GM23338 (cell line): ENCODE measurements at regions not wholly inside any gene's neighbourhood (a gene's known extent, or its start where the extent isn't known, plus 50 kb on each side); places are given as distances from the start of the nearest gene placed in this dataset.

Experiments
- ATAC-seq: fragments of 200-7000 bp; cut with Tn5 transposase; 3 replicates; pipeline ENCODE4 v1.9.1; 2020
- DNase-seq: peaks from one replicate; pipeline ENCODE4 v3.0.0-alpha.2; 2015; ENCODE audit warnings: low spot score
- H2AFZ ChIP-seq: fragments of 200-600 bp; sonication (generic); 2 replicates; pipeline ENCODE4 v1.8.0; 2016; ENCODE audit warnings: antibody characterized with exemption, mild to moderate bottlenecking, moderate library complexity
- H3F3A ChIP-seq: fragments of 200-600 bp; sonication (generic); replicated peaks from 2 replicates; pipeline ENCODE4 v1.8.0; 2017; ENCODE audit warnings: antibody characterized with exemption, mixed run types, low read depth
- H3K27ac ChIP-seq: fragments of 200-600 bp; sonication (generic); 2 replicates; pipeline ENCODE4 v1.6.1; 2016; ENCODE audit warnings: low read depth
- H3K27me3 ChIP-seq: fragments of 200-600 bp; sonication (generic); 2 replicates; pipeline ENCODE4 v1.8.0; 2016; ENCODE audit warnings: mild to moderate bottlenecking, mixed run types, moderate library complexity; ENCODE audit not compliant: insufficient read depth
- H3K36me3 ChIP-seq: fragments of 200-600 bp; sonication (generic); 2 replicates; pipeline ENCODE4 v1.8.0; 2016; ENCODE audit warnings: mild to moderate bottlenecking; ENCODE audit not compliant: insufficient read depth
- H3K4me1 ChIP-seq: fragments of 200-600 bp; sonication (generic); 2 replicates; pipeline ENCODE4 v1.8.0; 2016; ENCODE audit warnings: mild to moderate bottlenecking, moderate library complexity; ENCODE audit not compliant: insufficient read depth
- H3K4me2 ChIP-seq: fragments of 200-600 bp; sonication (generic); 2 replicates; pipeline ENCODE4 v1.7.1; 2017; ENCODE audit warnings: mixed run types
- H3K4me3 ChIP-seq: fragments of 200-600 bp; sonication (generic); 2 replicates; pipeline ENCODE4 v1.6.1; 2016; ENCODE audit warnings: mixed run types
- H3K79me2 ChIP-seq: fragments of 200-600 bp; sonication (generic); replicated peaks from 2 replicates; pipeline ENCODE4 v1.8.0; 2017; ENCODE audit warnings: mild to moderate bottlenecking; ENCODE audit not compliant: insufficient read depth
- H3K9me2 ChIP-seq: fragments of 200-600 bp; sonication (generic); 2 replicates; pipeline ENCODE4 v1.8.0; 2017; ENCODE audit not compliant: insufficient read depth
- H4K20me1 ChIP-seq: fragments of 200-600 bp; sonication (generic); replicated peaks from 2 replicates; pipeline ENCODE4 v1.8.0; 2017; ENCODE audit warnings: mild to moderate bottlenecking; ENCODE audit not compliant: insufficient read depth
- H3K27ac Mint-ChIP-seq: 2 replicates; pipeline ENCODE4 v1.8.0; 2020; ENCODE audit warnings: inconsistent platforms, mild to moderate bottlenecking, moderate library complexity, mixed read lengths
- H3K27me3 Mint-ChIP-seq: 3 replicates; pipeline ENCODE4 v1.8.0; 2022; ENCODE audit warnings: low read depth, mild to moderate bottlenecking, moderate library complexity, mixed read lengths, inconsistent platforms; ENCODE audit not compliant: insufficient read depth, poor library complexity
- H3K36me3 Mint-ChIP-seq: 3 replicates; pipeline ENCODE4 v1.8.0; 2021; ENCODE audit warnings: low read depth, mild to moderate bottlenecking, inconsistent platforms, moderate library complexity, mixed read lengths
- H3K4me1 Mint-ChIP-seq: 3 replicates; pipeline ENCODE4 v1.8.0; 2020; ENCODE audit warnings: mild to moderate bottlenecking, inconsistent platforms, mixed read lengths
- H3K4me3 Mint-ChIP-seq: 3 replicates; pipeline ENCODE4 v1.8.0; 2021; ENCODE audit warnings: moderate library complexity, mild to moderate bottlenecking, inconsistent platforms, mixed read lengths
- H3K9me3 Mint-ChIP-seq: 3 replicates; pipeline ENCODE4 v1.8.0; 2020; ENCODE audit warnings: moderate library complexity, mild to moderate bottlenecking, inconsistent platforms, mixed read lengths
- CREB1 ChIP-seq: fragments of 250-450 bp; sonication (Bioruptor Pico); IDR thresholded peaks from 2 replicates; pipeline ENCODE4 v1.5.0; 2020; ENCODE audit warnings: low read depth, mild to moderate bottlenecking, moderate library complexity
- EZH2 ChIP-seq: fragments of 200-600 bp; sonication (generic); IDR thresholded peaks from one replicate; pipeline ENCODE4 v1.8.0; 2017; ENCODE audit warnings: antibody characterized with exemption, mild to moderate bottlenecking, low read depth; ENCODE audit not compliant: unreplicated experiment
- JUNB ChIP-seq: IDR thresholded peaks from one replicate; pipeline ENCODE4 v1.6.1; 2016; ENCODE audit warnings: antibody characterized with exemption; ENCODE audit not compliant: unreplicated experiment
- POLR2AphosphoS5 ChIP-seq: IDR thresholded peaks from 2 replicates; pipeline ENCODE4 v1.6.1; 2016; ENCODE audit warnings: antibody characterized with exemption, low read depth
- STAT1 ChIP-seq: IDR thresholded peaks from one replicate; pipeline ENCODE4 v1.6.1; 2016; ENCODE audit warnings: antibody characterized with exemption; ENCODE audit not compliant: unreplicated experiment
- ZNF114 ChIP-seq: fragments of 250-450 bp; sonication (Bioruptor Pico); IDR thresholded peaks from 2 replicates; pipeline ENCODE4 v1.5.0; 2020; ENCODE audit warnings: mild to moderate bottlenecking, moderate library complexity
- TF ChIP-seq, protein P1 (sequence below): IDR thresholded peaks from one replicate; pipeline ENCODE4 v1.6.1; 2018; ENCODE audit warnings: antibody characterized with exemption; ENCODE audit not compliant: unreplicated experiment

DNA sequence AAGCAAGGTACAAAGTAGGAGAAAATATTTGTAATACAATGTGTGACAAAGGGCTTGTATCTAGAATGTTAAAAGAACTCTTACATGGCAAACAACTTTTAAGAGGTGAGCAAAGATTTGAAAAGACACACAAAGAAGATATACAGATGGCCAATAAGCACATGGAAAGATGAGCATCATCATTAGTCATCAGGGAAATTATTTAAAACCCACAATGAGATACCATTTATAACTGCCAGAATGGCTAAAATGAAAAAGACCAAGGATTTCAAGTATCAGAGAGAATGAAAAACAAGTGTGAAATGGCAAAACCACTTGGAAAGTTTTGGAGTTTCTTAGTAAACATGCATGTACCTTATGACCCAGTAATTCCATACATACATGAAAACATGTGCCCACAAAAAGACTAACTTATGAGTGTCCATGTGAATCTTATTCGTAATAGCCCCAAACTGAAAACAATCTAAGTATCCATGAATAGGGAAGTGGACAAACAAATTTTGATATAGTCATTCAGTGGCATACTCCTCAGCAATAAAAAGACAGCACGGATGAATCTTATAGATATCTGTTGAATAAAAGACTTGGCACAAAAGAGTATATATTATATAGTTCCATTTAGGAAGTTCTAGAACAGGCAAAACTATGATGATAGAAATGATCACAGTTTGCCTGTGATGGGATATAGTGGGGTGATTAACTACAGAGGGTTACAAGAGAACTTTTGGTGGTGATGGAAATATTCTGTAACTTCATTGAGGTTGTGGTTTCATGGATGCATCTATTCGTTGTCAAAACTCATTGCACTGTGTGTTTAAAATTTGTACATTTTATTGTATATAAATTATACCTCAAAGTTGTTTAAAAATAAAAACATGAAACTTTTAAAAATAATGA lies 82.0 kb downstream of the DISP1 start:
- ATAC-seq, result no peak
- H3K9me2 ChIP-seq, result no peaks in the 10 kb centered on the region
- no peak overlapping the region for H3K4me2 ChIP-seq
- no peaks in the 10 kb centered on the region for H3K36me3 ChIP-seq
- Mint-ChIP-seq H3K36me3 (peaks cover 10% of the 10 kb centered on the region; the same call in 2 of the 3 replicates), H3K27me3 (no peaks in the 10 kb centered on the region), H3K9me3 (peaks cover 4% of the 10 kb centered on the region), H3K4me3 (no peak overlapping the region), H3K4me1 (peaks cover 6% of the 10 kb centered on the region; the same call in 2 of the 3 replicates), H3K27ac (no peak overlapping the region)
- no peaks in the 10 kb centered on the region for H4K20me1 ChIP-seq
- no peak for TF ChIP-seq ZNF114 (CRISPR knock-in tag)
- TF ChIP-seq, protein P1, sequence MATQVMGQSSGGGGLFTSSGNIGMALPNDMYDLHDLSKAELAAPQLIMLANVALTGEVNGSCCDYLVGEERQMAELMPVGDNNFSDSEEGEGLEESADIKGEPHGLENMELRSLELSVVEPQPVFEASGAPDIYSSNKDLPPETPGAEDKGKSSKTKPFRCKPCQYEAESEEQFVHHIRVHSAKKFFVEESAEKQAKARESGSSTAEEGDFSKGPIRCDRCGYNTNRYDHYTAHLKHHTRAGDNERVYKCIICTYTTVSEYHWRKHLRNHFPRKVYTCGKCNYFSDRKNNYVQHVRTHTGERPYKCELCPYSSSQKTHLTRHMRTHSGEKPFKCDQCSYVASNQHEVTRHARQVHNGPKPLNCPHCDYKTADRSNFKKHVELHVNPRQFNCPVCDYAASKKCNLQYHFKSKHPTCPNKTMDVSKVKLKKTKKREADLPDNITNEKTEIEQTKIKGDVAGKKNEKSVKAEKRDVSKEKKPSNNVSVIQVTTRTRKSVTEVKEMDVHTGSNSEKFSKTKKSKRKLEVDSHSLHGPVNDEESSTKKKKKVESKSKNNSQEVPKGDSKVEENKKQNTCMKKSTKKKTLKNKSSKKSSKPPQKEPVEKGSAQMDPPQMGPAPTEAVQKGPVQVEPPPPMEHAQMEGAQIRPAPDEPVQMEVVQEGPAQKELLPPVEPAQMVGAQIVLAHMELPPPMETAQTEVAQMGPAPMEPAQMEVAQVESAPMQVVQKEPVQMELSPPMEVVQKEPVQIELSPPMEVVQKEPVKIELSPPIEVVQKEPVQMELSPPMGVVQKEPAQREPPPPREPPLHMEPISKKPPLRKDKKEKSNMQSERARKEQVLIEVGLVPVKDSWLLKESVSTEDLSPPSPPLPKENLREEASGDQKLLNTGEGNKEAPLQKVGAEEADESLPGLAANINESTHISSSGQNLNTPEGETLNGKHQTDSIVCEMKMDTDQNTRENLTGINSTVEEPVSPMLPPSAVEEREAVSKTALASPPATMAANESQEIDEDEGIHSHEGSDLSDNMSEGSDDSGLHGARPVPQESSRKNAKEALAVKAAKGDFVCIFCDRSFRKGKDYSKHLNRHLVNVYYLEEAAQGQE, result no peak
- TF ChIP-seq JUNB, result no peak
- H2AFZ ChIP-seq, result no peak overlapping the region
- no peaks in the 10 kb centered on the region for H3F3A ChIP-seq
- no peaks in the 10 kb centered on the region for H3K79me2 ChIP-seq
- DNase-seq, result no peak
- no peak overlapping the region for H3K4me3 ChIP-seq
- no peak overlapping the region for H3K27ac ChIP-seq
- H3K4me1 ChIP-seq, result no peaks in the 10 kb centered on the region
- no peaks in the 10 kb centered on the region for H3K27me3 ChIP-seq

DNA sequence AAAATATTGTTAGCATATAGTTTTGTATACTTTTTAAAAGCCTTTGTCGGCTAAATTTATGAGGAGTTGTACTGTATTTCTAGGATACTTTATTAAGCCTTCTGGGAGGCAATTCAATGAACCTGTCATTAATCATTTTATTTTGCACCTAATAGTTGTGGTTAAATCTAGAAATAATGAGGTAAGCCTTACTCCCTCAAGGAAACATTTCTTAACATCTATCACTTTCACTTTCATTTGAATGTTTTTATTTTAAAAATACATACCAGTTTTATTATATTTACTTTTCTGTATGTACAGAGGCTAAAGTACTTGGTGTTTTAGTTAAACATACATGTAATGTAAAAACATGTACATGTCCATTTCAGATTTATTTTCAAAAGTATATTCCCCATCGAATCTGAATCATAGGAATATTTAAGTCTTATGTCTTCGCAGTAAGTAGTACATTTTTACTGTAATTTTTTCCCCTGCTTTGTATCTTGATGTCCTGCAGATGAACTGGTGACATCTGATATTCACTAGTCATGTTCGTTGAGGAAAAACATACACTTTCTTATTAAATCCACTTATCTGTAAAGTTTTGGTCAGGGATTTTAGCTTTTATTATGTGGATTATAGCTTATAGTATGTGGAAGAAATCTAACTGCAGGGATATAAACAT lies 82.8 kb downstream of the DISP1 start:
- no peaks in the 10 kb centered on the region for H3K9me2 ChIP-seq
- no peak overlapping the region for H2AFZ ChIP-seq
- no peak for ATAC-seq
- no peaks in the 10 kb centered on the region for H3K27me3 ChIP-seq
- H3K27ac Mint-ChIP-seq, result no peak overlapping the region
- peaks cover 10% of the 10 kb centered on the region; the same call in 2 of the 3 replicates for H3K36me3 Mint-ChIP-seq
- no peaks in the 10 kb centered on the region for H3K36me3 ChIP-seq
- no peak for DNase-seq
- no peaks in the 10 kb centered on the region for H3K79me2 ChIP-seq
- no peaks in the 10 kb centered on the region for H3K4me1 ChIP-seq
- H3K27ac ChIP-seq, result no peak overlapping the region
- H3K9me3 Mint-ChIP-seq, result peaks cover 4% of the 10 kb centered on the region
- peaks cover 6% of the 10 kb centered on the region; the same call in 2 of the 3 replicates for H3K4me1 Mint-ChIP-seq
- H3K4me3 Mint-ChIP-seq, result no peak overlapping the region
- no peaks in the 10 kb centered on the region for H3F3A ChIP-seq
- H3K27me3 Mint-ChIP-seq, result no peaks in the 10 kb centered on the region
- no peak overlapping the region for H3K4me2 ChIP-seq
- no peaks in the 10 kb centered on the region for H4K20me1 ChIP-seq
- H3K4me3 ChIP-seq, result no peak overlapping the region
- TF ChIP-seq EZH2 (no peak), JUNB (no peak), CREB1 (CRISPR knock-in tag) (no peak), POLR2AphosphoS5 (no peak), STAT1 (no peak)
- TF ChIP-seq, protein P1, result no peak
